ENCODE measurements at regions not wholly inside any gene's neighbourhood (a gene's known extent, or its start where the extent isn't known, plus 50 kb on each side); places are given as distances from the start of the nearest gene placed in this dataset.

DNA sequence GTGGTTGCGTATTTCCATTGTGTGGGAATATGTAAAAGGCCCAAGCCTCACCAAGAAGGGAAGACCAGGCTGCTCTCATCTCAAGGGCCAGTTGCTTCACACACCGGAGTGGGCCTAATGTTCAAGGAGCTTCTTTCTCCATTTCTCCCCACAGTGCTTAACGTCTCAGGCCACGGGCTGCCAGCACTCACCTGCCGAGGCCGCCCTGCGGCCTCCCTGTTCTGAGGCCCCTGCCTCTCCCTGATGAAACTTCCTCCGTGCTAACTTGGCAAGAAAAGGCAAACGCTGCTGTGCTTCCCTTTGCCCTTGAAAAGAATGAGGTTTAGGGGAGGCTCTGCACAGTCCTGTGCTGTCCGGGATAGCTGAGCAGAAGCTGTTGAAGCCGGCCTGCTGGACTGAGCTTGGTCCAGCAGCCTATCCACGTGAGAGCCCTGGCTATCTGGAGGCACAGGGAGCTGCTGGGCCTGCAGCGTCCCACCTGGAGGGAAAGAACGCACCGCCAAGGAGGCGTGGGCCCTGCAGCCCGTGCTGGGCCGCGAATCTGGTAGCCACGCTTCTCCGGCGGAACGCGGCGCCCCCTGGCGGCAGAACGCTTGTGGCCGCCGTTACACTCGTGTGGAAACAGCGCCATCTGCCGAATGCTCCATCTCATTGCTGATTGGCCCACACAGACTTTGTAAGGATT, 73.5 kb upstream of the PRSS3 start:
- peaks cover 4 to 8% of the 10 kb centered on the region in 2 experiments for H3K9me3 Mint-ChIP-seq
- no peak overlapping the region; the same call in 1 of the 2 replicates for H3K14ac ChIP-seq (ENCODE audit: insufficient read depth, low read length)
- H3K9ac ChIP-seq (ENCODE audit: extremely low read depth, insufficient read length, low read length): no peak overlapping the region
- no peak overlapping the region for H3T11ph ChIP-seq (ENCODE audit: low read length)
- no peak overlapping the region for H2AK5ac ChIP-seq (ENCODE audit: insufficient read length, low read length)
- no peak overlapping the region for H2BK12ac ChIP-seq (ENCODE audit: insufficient read length, low read depth, low read length)
- H3K23ac ChIP-seq (ENCODE audit: insufficient read length, low read depth, low read length): no peak overlapping the region
- H2BK5ac ChIP-seq (ENCODE audit: insufficient read length, low read length): no peak overlapping the region
- peaks cover 2 to 9% of the 10 kb centered on the region in 2 experiments; a peak in 2 of 4 replicates for H3K4me1 Mint-ChIP-seq
- no peaks in the 10 kb centered on the region for H3K23me2 ChIP-seq (ENCODE audit: insufficient read length, low read depth, low read length, poor library complexity, severe bottlenecking)
- H3K4ac ChIP-seq (ENCODE audit: low read depth, low read length): no peak overlapping the region
- H4K8ac ChIP-seq (replicated peaks; ENCODE audit: insufficient read length, low read depth, low read length): no peak overlapping the region
- H3K9me3 ChIP-seq (ENCODE audit: control insufficient read depth, low read depth, low read length): no peaks in the 10 kb centered on the region
- TF ChIP-seq, protein P1, sequence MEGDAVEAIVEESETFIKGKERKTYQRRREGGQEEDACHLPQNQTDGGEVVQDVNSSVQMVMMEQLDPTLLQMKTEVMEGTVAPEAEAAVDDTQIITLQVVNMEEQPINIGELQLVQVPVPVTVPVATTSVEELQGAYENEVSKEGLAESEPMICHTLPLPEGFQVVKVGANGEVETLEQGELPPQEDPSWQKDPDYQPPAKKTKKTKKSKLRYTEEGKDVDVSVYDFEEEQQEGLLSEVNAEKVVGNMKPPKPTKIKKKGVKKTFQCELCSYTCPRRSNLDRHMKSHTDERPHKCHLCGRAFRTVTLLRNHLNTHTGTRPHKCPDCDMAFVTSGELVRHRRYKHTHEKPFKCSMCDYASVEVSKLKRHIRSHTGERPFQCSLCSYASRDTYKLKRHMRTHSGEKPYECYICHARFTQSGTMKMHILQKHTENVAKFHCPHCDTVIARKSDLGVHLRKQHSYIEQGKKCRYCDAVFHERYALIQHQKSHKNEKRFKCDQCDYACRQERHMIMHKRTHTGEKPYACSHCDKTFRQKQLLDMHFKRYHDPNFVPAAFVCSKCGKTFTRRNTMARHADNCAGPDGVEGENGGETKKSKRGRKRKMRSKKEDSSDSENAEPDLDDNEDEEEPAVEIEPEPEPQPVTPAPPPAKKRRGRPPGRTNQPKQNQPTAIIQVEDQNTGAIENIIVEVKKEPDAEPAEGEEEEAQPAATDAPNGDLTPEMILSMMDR (conservative IDR thresholded peaks at IDR 0.05): peak; percentile 100
- no peak overlapping the region for H4K5ac ChIP-seq (ENCODE audit: insufficient read length, low read depth, low read length)
- H3K18ac ChIP-seq (ENCODE audit: insufficient read length, low read depth, low read length): no peak overlapping the region
- no peak overlapping the region for H3K27ac Mint-ChIP-seq
- WGBS (ENCODE audit: extremely low coverage, insufficient read length, low lambda C conversion rate): no CpG with 5 or more reads among the region's 32 CpGs
- H3K36me3 Mint-ChIP-seq (ENCODE audit: insufficient read depth in 1 of 3, low read depth in 3 of 3): peaks cover 0 to 5% (median 0%) of the 10 kb centered on the region in 3 experiments; a peak in 2 of 7 replicates
- no peak overlapping the region for H4K91ac ChIP-seq (ENCODE audit: insufficient read length, low read depth, low read length)
- no peaks in the 10 kb centered on the region for H3K4me1 ChIP-seq (ENCODE audit: insufficient read depth, low read length)
- no peak overlapping the region for H3K4me2 ChIP-seq (ENCODE audit: insufficient read depth, insufficient read length, low read length)
- H3K27me3 ChIP-seq (ENCODE audit: insufficient read depth, low read length): no peaks in the 10 kb centered on the region
- H3K79me1 ChIP-seq (ENCODE audit: insufficient read depth, low read depth, low read length, poor library complexity, severe bottlenecking): no peaks in the 10 kb centered on the region
- DNase-seq: peak; percentile 93
- no peak overlapping the region for H2AFZ ChIP-seq (ENCODE audit: low read length)
- no peaks in the 10 kb centered on the region for H4K20me1 ChIP-seq (ENCODE audit: control insufficient read depth, insufficient read depth, insufficient read length)
- no peak overlapping the region for H2BK20ac ChIP-seq (ENCODE audit: low read depth, low read length, poor library complexity, severe bottlenecking)
- H3K4me3 Mint-ChIP-seq: no peak overlapping the region
- no peak overlapping the region for H2BK120ac ChIP-seq (ENCODE audit: low read depth, low read length, poor library complexity, severe bottlenecking)
- no peaks in the 10 kb centered on the region for H3K79me2 ChIP-seq (ENCODE audit: insufficient read depth, low read length)
- H3K27ac ChIP-seq (ENCODE audit: insufficient read length, low read depth, low read length): no peak overlapping the region
- H3K27me3 Mint-ChIP-seq (ENCODE audit: low read depth): peaks cover 56% of the 10 kb centered on the region
- no peak overlapping the region for H2BK15ac ChIP-seq (ENCODE audit: low read depth, low read length)
- no peak overlapping the region for H3K56ac ChIP-seq (ENCODE audit: insufficient read length, low read depth, low read length)
